ENCODE measurements at regions not wholly inside any gene's neighbourhood (a gene's known extent, or its start where the extent isn't known, plus 50 kb on each side); places are given as distances from the start of the nearest gene placed in this dataset.
"Not testable (repeated sequence)": the region's sequence is repeated elsewhere in the genome, so short reads cannot be mapped to it uniquely, and the experiment has no call there.

DNA sequence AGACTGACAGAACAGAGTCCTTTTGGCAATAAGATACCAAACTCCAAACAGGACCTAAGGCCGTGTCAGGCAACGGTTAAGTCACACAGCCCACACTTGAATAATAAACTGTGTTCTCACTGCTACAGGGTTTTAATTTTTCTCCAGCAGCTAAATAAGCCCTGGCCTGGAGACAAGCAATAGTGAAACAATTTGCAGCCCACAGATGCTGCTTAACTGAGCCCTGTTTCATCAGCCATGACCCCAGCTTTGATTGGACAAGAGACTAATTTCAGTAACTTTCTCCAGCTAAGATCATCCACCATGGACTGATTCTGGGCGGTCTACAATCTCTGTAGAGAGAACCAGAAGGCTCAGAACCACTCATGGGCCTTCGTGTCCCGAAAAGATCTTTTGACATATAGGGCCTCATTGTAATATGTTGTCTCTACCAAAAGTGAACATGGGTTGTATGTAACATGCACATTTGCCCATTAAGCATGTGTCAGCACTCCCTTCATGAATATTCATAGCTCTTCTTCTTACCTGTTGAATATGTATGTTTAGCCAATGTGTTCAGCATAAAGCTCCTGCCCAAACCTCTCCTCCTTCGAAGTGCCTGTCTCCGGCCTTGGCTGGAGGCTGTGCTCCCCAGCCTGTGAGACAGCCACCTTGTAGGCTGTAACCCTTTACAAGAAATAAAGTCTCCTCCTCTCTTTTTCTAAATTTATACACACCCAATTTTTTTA is 223.1 kb upstream of the AKR1E2 start:
- in situ Hi-C loops (cut with HindIII; ENCODE audit: low sequenced_read_pairs): no loop called here

- in situ Hi-C loops (cut with HindIII; ENCODE audit: low sequenced_read_pairs): no loop called here
Observed at GRCh38 chr10:4599471-4599870, 226.5 kb upstream of the AKR1E2 start.

DNA sequence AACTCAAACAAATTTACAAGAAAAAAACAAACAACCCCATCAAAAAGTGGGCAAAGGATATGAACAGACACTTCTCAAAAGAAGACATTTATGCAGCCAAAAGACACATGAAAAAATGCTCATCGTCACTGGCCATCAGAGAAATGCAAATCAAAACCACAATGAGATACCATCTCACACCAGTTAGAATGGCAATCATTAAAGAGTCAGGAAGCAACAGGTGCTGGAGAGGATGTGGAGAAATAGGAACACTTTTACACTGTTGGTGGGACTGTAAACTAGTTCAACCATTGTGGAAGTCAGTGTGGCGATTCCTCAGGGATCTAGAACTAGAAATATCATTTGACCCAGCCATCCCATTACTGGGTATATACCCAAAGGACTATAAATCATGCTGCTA is 228.1 kb upstream of the AKR1E2 start:
- in situ Hi-C loops (cut with HindIII; ENCODE audit: low sequenced_read_pairs): not testable (repeated sequence)

- in situ Hi-C loops (cut with HindIII; ENCODE audit: low sequenced_read_pairs): no loop called here
Observed at GRCh38 chr10:4596951-4597350, 229.1 kb upstream of the AKR1E2 start.

- in situ Hi-C loops (cut with HindIII; ENCODE audit: low sequenced_read_pairs): no loop called here
Observed at GRCh38 chr10:4595719-4596319, 230.2 kb upstream of the AKR1E2 start.

DNA sequence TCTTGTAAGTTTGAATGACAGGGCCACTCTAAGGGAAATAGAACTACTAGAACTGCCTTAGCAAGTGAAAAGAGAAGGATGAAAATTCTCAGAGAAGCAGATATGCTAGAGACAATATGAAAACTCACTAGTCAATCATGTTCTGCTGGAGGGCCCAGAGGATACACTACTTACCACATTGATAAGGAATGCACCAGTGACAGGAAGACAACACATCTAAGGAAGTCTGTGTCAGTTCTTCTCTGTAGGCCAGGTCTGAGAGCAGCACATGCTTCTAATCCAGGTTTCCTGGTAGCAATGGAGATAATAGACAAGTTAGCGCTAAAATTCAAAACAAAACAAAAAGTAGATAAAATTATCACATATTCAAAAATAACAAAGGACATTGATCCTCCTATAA is 235.2 kb upstream of the AKR1E2 start:
- in situ Hi-C loops (cut with HindIII; ENCODE audit: low sequenced_read_pairs): no loop called here

DNA sequence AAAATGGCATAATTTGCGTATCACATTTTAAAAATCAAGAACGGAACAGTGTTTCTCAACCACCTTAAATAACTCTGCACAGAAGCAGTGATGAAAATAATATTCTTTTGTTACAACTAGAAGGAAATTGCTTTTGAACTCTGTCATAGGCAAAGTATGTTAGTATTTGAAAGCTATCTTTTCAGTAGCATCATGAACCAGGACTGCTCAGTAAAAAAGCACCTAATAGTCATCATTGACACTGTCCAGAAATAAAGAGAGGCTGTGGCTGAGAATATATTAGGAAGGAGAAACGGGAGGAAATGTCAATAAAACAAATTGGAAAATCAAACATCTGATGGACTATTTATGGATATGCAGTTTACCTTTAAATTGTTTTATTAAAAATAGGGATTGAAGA is 237.2 kb upstream of the AKR1E2 start:
- in situ Hi-C loops (cut with HindIII; ENCODE audit: low sequenced_read_pairs): no loop called here

- in situ Hi-C loops (cut with HindIII; ENCODE audit: low sequenced_read_pairs): no loop called here
Observed at GRCh38 chr10:4587466-4587865, 238.5 kb upstream of the AKR1E2 start.

DNA sequence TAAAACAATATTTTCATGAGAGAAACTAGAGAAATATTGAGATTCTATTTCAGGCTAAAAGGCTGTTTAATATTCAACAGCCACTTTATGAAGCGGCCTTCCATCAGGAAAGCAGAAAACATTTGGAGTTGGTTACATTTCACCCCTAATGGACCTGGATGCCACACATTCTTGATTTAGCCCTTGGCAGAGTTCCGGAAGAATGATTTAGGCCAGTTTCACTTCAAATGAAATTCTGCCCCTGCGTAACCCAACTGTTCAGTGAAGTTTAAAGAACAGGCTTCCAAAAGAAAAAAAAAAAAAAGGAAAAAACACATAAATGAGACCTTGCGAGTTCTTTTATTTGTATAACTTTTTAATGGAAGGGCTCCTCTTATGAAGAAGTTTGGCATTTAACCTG is 239.2 kb upstream of the AKR1E2 start:
- in situ Hi-C loops (cut with HindIII; ENCODE audit: low sequenced_read_pairs): no loop called here

- in situ Hi-C loops (cut with HindIII; ENCODE audit: low sequenced_read_pairs): no loop called here
Observed at GRCh38 chr10:4581929-4582328, 244.1 kb upstream of the AKR1E2 start.

DNA sequence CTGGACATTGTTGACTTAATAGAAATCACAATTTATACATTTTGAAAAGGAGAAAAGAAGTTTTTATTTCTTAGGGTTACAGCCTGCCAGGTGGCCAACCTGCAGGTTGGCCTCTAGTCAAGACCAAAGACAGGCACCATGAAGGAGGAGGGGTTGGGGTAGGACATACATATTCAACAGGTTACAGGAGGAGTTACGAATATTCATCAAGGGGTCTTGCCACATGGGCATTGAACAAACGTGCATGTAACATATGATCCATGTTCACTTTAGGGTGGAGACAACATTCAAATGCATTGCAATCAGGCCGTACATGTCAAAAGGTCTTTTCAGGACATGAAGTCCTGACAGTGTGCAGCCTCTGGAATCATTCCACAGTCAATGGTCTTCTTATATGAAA is 246.2 kb upstream of the AKR1E2 start:
- in situ Hi-C loops (cut with HindIII; ENCODE audit: low sequenced_read_pairs): no loop called here

- in situ Hi-C loops (cut with HindIII; ENCODE audit: low sequenced_read_pairs): no loop called here
Observed at GRCh38 chr10:4576206-4576605, 249.8 kb upstream of the AKR1E2 start.

- in situ Hi-C loops (cut with HindIII; ENCODE audit: low sequenced_read_pairs): no loop called here
Observed at GRCh38 chr10:4569151-4569550, 256.9 kb upstream of the AKR1E2 start.

GRCh38 chr10:4568731-4569130 is 257.3 kb upstream of the AKR1E2 start:
- in situ Hi-C loops (cut with HindIII; ENCODE audit: low sequenced_read_pairs): no loop called here

GRCh38 chr10:4568086-4568485 is 257.9 kb upstream of the AKR1E2 start:
- in situ Hi-C loops (cut with HindIII; ENCODE audit: low sequenced_read_pairs): no loop called here

GRCh38 chr10:4567637-4568036 is 258.4 kb upstream of the AKR1E2 start:
- in situ Hi-C loops (cut with HindIII; ENCODE audit: low sequenced_read_pairs): no loop called here

- in situ Hi-C loops (cut with HindIII; ENCODE audit: low sequenced_read_pairs): no loop called here
Observed at GRCh38 chr10:4566011-4566410, 260.0 kb upstream of the AKR1E2 start.

- in situ Hi-C loops (cut with HindIII; ENCODE audit: low sequenced_read_pairs): no loop called here
Observed at GRCh38 chr10:4561296-4561695, 264.7 kb upstream of the AKR1E2 start.

DNA sequence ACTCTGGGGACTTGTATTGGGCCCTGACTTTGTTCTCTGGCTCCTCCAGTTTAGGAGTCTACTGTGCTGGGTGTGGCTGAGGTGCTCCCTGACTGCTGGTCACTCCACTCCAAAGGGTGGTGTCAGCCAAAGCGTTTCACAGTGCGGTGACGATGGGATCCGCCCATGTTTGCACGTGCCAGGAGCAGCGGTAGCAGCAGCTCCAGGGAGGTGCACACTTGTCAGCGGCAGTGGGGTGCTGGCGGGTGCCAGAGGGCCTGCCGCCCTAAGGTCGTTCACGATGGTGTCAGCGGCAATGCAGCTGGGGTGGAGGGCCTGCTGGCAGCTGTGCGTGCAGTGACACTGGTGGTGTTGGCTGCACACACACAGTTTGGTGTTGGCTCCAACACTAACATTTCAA is 268.5 kb upstream of the AKR1E2 start:
- in situ Hi-C loops (cut with HindIII; ENCODE audit: low sequenced_read_pairs): no loop called here

GRCh38 chr10:4556527-4556926 is 269.5 kb upstream of the AKR1E2 start:
- in situ Hi-C loops (cut with HindIII; ENCODE audit: low sequenced_read_pairs): no loop called here

DNA sequence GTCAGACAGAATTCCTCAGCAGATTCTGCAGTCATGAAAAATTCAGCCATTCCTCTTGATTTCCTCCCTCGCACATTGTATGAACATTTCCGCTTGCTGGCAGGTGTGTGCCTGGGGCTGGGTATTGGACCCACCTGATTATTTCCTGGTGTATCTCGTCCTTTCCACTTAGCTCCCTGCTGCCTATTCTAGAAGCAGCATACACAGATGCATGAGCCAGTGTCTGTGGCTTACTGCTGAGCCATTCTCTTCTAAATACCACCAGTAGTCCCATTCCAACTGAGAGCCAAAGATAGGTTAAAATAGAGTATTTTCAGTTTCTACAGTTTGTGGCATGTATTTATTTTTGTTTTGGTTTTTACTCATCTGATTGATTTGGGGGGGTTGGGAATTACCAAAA is 270.1 kb upstream of the AKR1E2 start:
- in situ Hi-C loops (cut with HindIII; ENCODE audit: low sequenced_read_pairs): no loop called here

DNA sequence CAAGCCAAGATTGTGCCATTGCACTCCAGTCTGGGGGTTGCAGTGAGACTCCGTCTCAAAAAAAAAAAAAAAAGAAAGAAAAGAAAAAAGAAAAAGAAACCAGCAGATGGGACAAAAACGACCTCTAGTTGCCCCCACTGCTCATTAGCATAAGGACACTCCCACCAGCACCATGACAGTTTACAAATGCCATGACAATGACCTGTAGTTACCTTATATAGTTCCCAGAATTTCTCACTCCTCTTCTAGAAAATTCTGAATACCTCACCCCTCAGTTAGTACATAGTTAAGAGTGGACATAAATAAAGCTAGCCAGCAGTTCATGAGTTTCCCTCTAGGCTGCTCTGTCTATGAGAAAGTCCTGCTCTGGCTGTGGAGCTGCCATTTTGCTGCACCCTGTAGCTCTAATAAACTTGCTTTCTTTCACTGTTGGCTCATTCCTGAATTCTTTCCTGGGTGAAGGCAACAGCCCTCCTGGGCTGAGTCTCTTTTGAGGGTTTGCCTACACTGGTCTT is 276.8 kb upstream of the AKR1E2 start:
- in situ Hi-C loops (cut with HindIII; ENCODE audit: low sequenced_read_pairs): loop anchor here (10.0 to 25.0 kb wide), 2 partner anchors 213 to 804 kb away; no protein-coding TSS in a partner anchor
